ENCODE measurements at regions not wholly inside any gene's neighbourhood (a gene's known extent, or its start where the extent isn't known, plus 50 kb on each side); places are given as distances from the start of the nearest gene placed in this dataset.

GRCh38 chr6:27854421-27854820, 57.8 kb downstream of the OR2B2 start:
- intact Hi-C loops (cut with micrococcal nuclease; ENCODE audit: unreplicated experiment) = no loop called here
- no peak for ATAC-seq
- no peaks in the 10 kb centered on the region for H4K20me1 ChIP-seq (ENCODE audit: insufficient read depth, low read length)
- no TSS peak for BruUV-seq (replicated peaks)
- H3K4me3 ChIP-seq (replicated peaks in 1 of 3; ENCODE audit: insufficient read depth in 1 of 3, low read depth in 2 of 3, low read length in 3 of 3) = no peak overlapping the region
- ChIA-PET CTCF (ENCODE audit: low intra/inter-chr PET ratio, low total read pairs) (no interaction called here), POLR2A (no interaction called here)
- DNase-seq (ENCODE audit: low spot score) = no peak
- no peak for FAIRE-seq
- 0 out of 5 replicates have a peak, but pooled peaks cover 0 to 1% of the 10 kb centered on the region in 2 experiments for H3K27me3 ChIP-seq (ENCODE audit: control insufficient read depth in 1 of 2, insufficient read depth in 2 of 2, low read length in 2 of 2)
- no peaks in the 10 kb centered on the region for H3K4me1 ChIP-seq (ENCODE audit: insufficient read depth, low read length)
- H3K9ac ChIP-seq (ENCODE audit: insufficient read depth, low read depth, low read length) = no peak overlapping the region
- no peaks in the 10 kb centered on the region for H3K9me3 ChIP-seq (ENCODE audit: low read length)
- in situ Hi-C loops (cut with HindIII; ENCODE audit: extremely low pct_ligation_motif_present, low pct_unique_long_range_greater_than_20kb) = no loop called here
- no peak overlapping the region for H3K4me2 ChIP-seq (ENCODE audit: low read depth, low read length)
- H3K27ac ChIP-seq (ENCODE audit: extremely low read length, insufficient read depth, low read length) = no peak overlapping the region
- no peak for TF ChIP-seq ZBTB10 (CRISPR knock-in tag; IDR thresholded peaks at IDR 0.05; ENCODE audit: borderline replicate concordance)
- H2AFZ ChIP-seq (ENCODE audit: low read length) = no peak overlapping the region
- H3K36me3 ChIP-seq (replicated peaks in 1 of 2; ENCODE audit: control insufficient read depth in 1 of 2, insufficient read depth in 2 of 2, low read length in 2 of 2) = no peaks in the 10 kb centered on the region
- H3K79me2 ChIP-seq (ENCODE audit: insufficient read depth, low read length) = no peaks in the 10 kb centered on the region
- WGBS (ENCODE audit: low lambda C conversion rate) = 50% methylated on average over 1 of the region's 1 CpG

- BruUV-seq (replicated peaks) = no TSS peak
- in situ Hi-C loops (cut with HindIII; ENCODE audit: extremely low pct_ligation_motif_present, low pct_unique_long_range_greater_than_20kb) (no loop called here), intact Hi-C loops (cut with micrococcal nuclease; ENCODE audit: unreplicated experiment) (no loop called here)
- no peak for ATAC-seq
- no peak for FAIRE-seq
- no peak overlapping the region for H3K27ac ChIP-seq (ENCODE audit: extremely low read length, insufficient read depth, low read length)
- H4K20me1 ChIP-seq (ENCODE audit: insufficient read depth, low read length) = no peaks in the 10 kb centered on the region
- CTCF ChIA-PET (ENCODE audit: low intra/inter-chr PET ratio, low total read pairs) = no interaction called here
- no peaks in the 10 kb centered on the region for H3K4me1 ChIP-seq (ENCODE audit: insufficient read depth, low read length)
- no peak overlapping the region for H3K4me2 ChIP-seq (ENCODE audit: low read depth, low read length)
- DNase-seq (ENCODE audit: low spot score) = no peak
- H3K36me3 ChIP-seq (replicated peaks in 1 of 2; ENCODE audit: control insufficient read depth in 1 of 2, insufficient read depth in 2 of 2, low read length in 2 of 2) = no peaks in the 10 kb centered on the region
- H3K79me2 ChIP-seq (ENCODE audit: insufficient read depth, low read length) = no peaks in the 10 kb centered on the region
- no peak overlapping the region for H3K4me3 ChIP-seq (replicated peaks in 1 of 3; ENCODE audit: insufficient read depth in 1 of 3, low read depth in 2 of 3, low read length in 3 of 3)
- H3K9ac ChIP-seq (ENCODE audit: insufficient read depth, low read depth, low read length) = no peak overlapping the region
- no peaks in the 10 kb centered on the region for H3K9me3 ChIP-seq (ENCODE audit: low read length)
- POLR2A ChIA-PET = interaction anchor here (0.9 to 2.0 kb wide), 3 partner anchors 13 to 42 kb away, joined by 3 to 7 read pairs (median 5); a partner anchor contains a TSS
- H2AFZ ChIP-seq (ENCODE audit: low read length) = no peak overlapping the region
- H3K27me3 ChIP-seq (ENCODE audit: control insufficient read depth in 1 of 2, insufficient read depth in 2 of 2, low read length in 2 of 2) = no peaks in the 10 kb centered on the region
- TF ChIP-seq SALL2 (CRISPR knock-in tag; IDR thresholded peaks at IDR 0.05) = no peak
- no peak for TF ChIP-seq ZNF3 (CRISPR knock-in tag; IDR thresholded peaks at IDR 0.05)
- no peak for TF ChIP-seq MIXL1 (CRISPR knock-in tag; IDR thresholded peaks at IDR 0.05)
- TF ChIP-seq BRCA1 (CRISPR knock-in tag; IDR thresholded peaks at IDR 0.05) = no peak
- TF ChIP-seq ZNF530 (CRISPR knock-in tag; IDR thresholded peaks at IDR 0.05; ENCODE audit: low read depth) = no peak
- TF ChIP-seq NR2F6 (IDR thresholded peaks at IDR 0.05) = no peak
- no peak for TF ChIP-seq NR2F6 (CRISPR knock-in tag; IDR thresholded peaks at IDR 0.05)
- no peak for TF ChIP-seq NFIB (CRISPR knock-in tag; IDR thresholded peaks at IDR 0.05; ENCODE audit: borderline replicate concordance)
- TF ChIP-seq RARG (CRISPR knock-in tag; IDR thresholded peaks at IDR 0.05; ENCODE audit: low read depth) = no peak
- no peak for TF ChIP-seq SALL1 (CRISPR knock-in tag; IDR thresholded peaks at IDR 0.05)
- no peak for TF ChIP-seq ONECUT2 (CRISPR knock-in tag; IDR thresholded peaks at IDR 0.05)
- TF ChIP-seq ZBTB42 (CRISPR knock-in tag; IDR thresholded peaks at IDR 0.05) = no peak
- no peak for TF ChIP-seq RNF2 (conservative IDR thresholded peaks at IDR 0.05; ENCODE audit: low read depth)
- TF ChIP-seq ZNF687 (CRISPR knock-in tag; IDR thresholded peaks at IDR 0.05) = no peak
Observed at GRCh38 chr6:27851440-27851839, 60.8 kb downstream of the OR2B2 start.

Measured in HepG2 (cell line).